ENCODE measurements at regions not wholly inside any gene's neighbourhood (a gene's known extent, or its start where the extent isn't known, plus 50 kb on each side); places are given as distances from the start of the nearest gene placed in this dataset.

- no peak overlapping the region for H3K23ac ChIP-seq (ENCODE audit: low read depth, low read length, poor library complexity)
- H2BK12ac ChIP-seq (ENCODE audit: low read length): no peak overlapping the region
- WGBS, 2 donors (ENCODE audit: extremely low coverage in 2 of 2, insufficient read length in 2 of 2, insufficient replicate concordance in 1 of 2): no CpG with 5 or more reads among the region's 11 CpGs
- no peak for DNase-seq (ENCODE audit: low spot score)
- no peak overlapping the region for H3K27ac ChIP-seq (replicated peaks; ENCODE audit: low read length)
- no peaks in the 10 kb centered on the region for H3K79me1 ChIP-seq (ENCODE audit: low read depth, low read length)
- H3K9ac ChIP-seq (ENCODE audit: low read depth, low read length, poor library complexity): no peak overlapping the region
- no peak overlapping the region for H3K4me2 ChIP-seq (ENCODE audit: insufficient read depth, low read length, poor library complexity, severe bottlenecking)
- H2AFZ ChIP-seq (ENCODE audit: low read length): no peak overlapping the region
- H2BK15ac ChIP-seq (ENCODE audit: low read length): no peak overlapping the region
- peak overlapping the region; percentile 11 for H3K18ac ChIP-seq (ENCODE audit: low read length)
- H2AK5ac ChIP-seq (ENCODE audit: low read depth, low read length): peak overlapping the region; percentile 30
- no peak overlapping the region for H3K4me3 ChIP-seq (ENCODE audit: low read length in 2 of 2)
- H4K91ac ChIP-seq (ENCODE audit: low read depth, low read length, poor library complexity): no peak overlapping the region
- no peak overlapping the region for H3K4ac ChIP-seq (ENCODE audit: low read length)
- no peaks in the 10 kb centered on the region for H3K9me3 ChIP-seq (replicated peaks in 1 of 2; ENCODE audit: control insufficient read depth in 2 of 2, insufficient read depth in 1 of 2, low read depth in 1 of 2, low read length in 2 of 2)
- no peak overlapping the region for H2BK5ac ChIP-seq (ENCODE audit: low read length)
- H3K4me1 ChIP-seq (ENCODE audit: control insufficient read depth in 2 of 2, insufficient read depth in 1 of 2, low read depth in 1 of 2, low read length in 2 of 2): peaks cover 0 to 11% of the 10 kb centered on the region in 2 donors
- no peak overlapping the region for H3K14ac ChIP-seq (ENCODE audit: low read length)
- H2BK120ac ChIP-seq (ENCODE audit: low read depth, low read length): no peak overlapping the region
- peaks cover 0 to 4% (median 0%) of the 10 kb centered on the region in 3 experiments for H3K27me3 ChIP-seq (ENCODE audit: control insufficient read depth in 3 of 3, insufficient read depth in 3 of 3, low read depth in 1 of 3, low read length in 3 of 3)
- H3K36me3 ChIP-seq (replicated peaks in 1 of 2; ENCODE audit: control insufficient read depth in 2 of 2, insufficient read depth in 2 of 2, low read length in 2 of 2): no peaks in the 10 kb centered on the region
- no peak overlapping the region for H4K8ac ChIP-seq (ENCODE audit: low read depth, low read length)
Measured at GRCh38 chr3:10570196-10570946, 65.0 kb upstream of the ATP2B2 start.

- Histone ChIP-seq H2AFZ (ENCODE audit: low read length) (no peak overlapping the region), H3K4me2 (ENCODE audit: insufficient read depth, low read length, poor library complexity, severe bottlenecking) (no peak overlapping the region), H3K79me1 (ENCODE audit: low read depth, low read length) (no peaks in the 10 kb centered on the region), H3K36me3 (replicated peaks in 1 of 2; ENCODE audit: control insufficient read depth in 2 of 2, insufficient read depth in 2 of 2, low read length in 2 of 2) (no peaks in the 10 kb centered on the region), H3K9ac (ENCODE audit: low read depth, low read length, poor library complexity) (no peak overlapping the region), H3K9me3 (replicated peaks in 1 of 2; ENCODE audit: control insufficient read depth in 2 of 2, insufficient read depth in 1 of 2, low read depth in 1 of 2, low read length in 2 of 2) (no peaks in the 10 kb centered on the region), H2BK12ac (ENCODE audit: low read length) (no peak overlapping the region), H2AK5ac (ENCODE audit: low read depth, low read length) (no peak overlapping the region), H2BK120ac (ENCODE audit: low read depth, low read length) (no peak overlapping the region), H3K4ac (ENCODE audit: low read length) (no peak overlapping the region), H4K91ac (ENCODE audit: low read depth, low read length, poor library complexity) (no peak overlapping the region), H3K18ac (ENCODE audit: low read length) (no peak overlapping the region), H3K4me1 (ENCODE audit: control insufficient read depth in 2 of 2, insufficient read depth in 1 of 2, low read depth in 1 of 2, low read length in 2 of 2) (peaks cover 0 to 11% of the 10 kb centered on the region in 2 donors), H3K4me3 (ENCODE audit: low read length in 2 of 2) (no peak overlapping the region), H2BK15ac (ENCODE audit: low read length) (no peak overlapping the region), H3K27ac (replicated peaks; ENCODE audit: low read length) (no peak overlapping the region), H3K23ac (ENCODE audit: low read depth, low read length, poor library complexity) (no peak overlapping the region), H4K8ac (ENCODE audit: low read depth, low read length) (no peak overlapping the region), H3K27me3 (ENCODE audit: control insufficient read depth in 3 of 3, insufficient read depth in 3 of 3, low read depth in 1 of 3, low read length in 3 of 3) (peaks cover 0 to 4% (median 0%) of the 10 kb centered on the region in 3 experiments), H3K14ac (ENCODE audit: low read length) (no peak overlapping the region), H2BK5ac (ENCODE audit: low read length) (no peak overlapping the region)
- no CpG with 5 or more reads among the region's 6 CpGs for WGBS, 2 donors (ENCODE audit: extremely low coverage in 2 of 2, insufficient read length in 2 of 2, insufficient replicate concordance in 1 of 2)
- DNase-seq (ENCODE audit: low spot score): no peak
Measured at GRCh38 chr3:10574101-10574620, 68.8 kb upstream of the ATP2B2 start.

GRCh38 chr3:10575601-10576160 is 70.3 kb upstream of the ATP2B2 start:
- Histone ChIP-seq H3K9ac (ENCODE audit: low read depth, low read length, poor library complexity) (no peak overlapping the region), H3K79me1 (ENCODE audit: low read depth, low read length) (no peaks in the 10 kb centered on the region), H3K36me3 (replicated peaks in 1 of 2; ENCODE audit: control insufficient read depth in 2 of 2, insufficient read depth in 2 of 2, low read length in 2 of 2) (no peaks in the 10 kb centered on the region), H2AFZ (ENCODE audit: low read length) (no peak overlapping the region), H3K4me2 (ENCODE audit: insufficient read depth, low read length, poor library complexity, severe bottlenecking) (no peak overlapping the region), H3K4ac (ENCODE audit: low read length) (no peak overlapping the region), H2BK5ac (ENCODE audit: low read length) (no peak overlapping the region), H3K14ac (ENCODE audit: low read length) (peak overlapping the region; percentile 41), H3K27me3 (ENCODE audit: control insufficient read depth in 3 of 3, insufficient read depth in 3 of 3, low read depth in 1 of 3, low read length in 3 of 3) (no peaks in the 10 kb centered on the region), H3K18ac (ENCODE audit: low read length) (peak overlapping the region; percentile 84), H3K27ac (replicated peaks; ENCODE audit: low read length) (no peak overlapping the region), H4K8ac (ENCODE audit: low read depth, low read length) (no peak overlapping the region), H3K9me3 (replicated peaks in 1 of 2; ENCODE audit: control insufficient read depth in 2 of 2, insufficient read depth in 1 of 2, low read depth in 1 of 2, low read length in 2 of 2) (no peaks in the 10 kb centered on the region), H2BK120ac (ENCODE audit: low read depth, low read length) (no peak overlapping the region), H3K23ac (ENCODE audit: low read depth, low read length, poor library complexity) (peak overlapping the region; percentile 68), H2AK5ac (ENCODE audit: low read depth, low read length) (peak overlapping the region; percentile 8), H3K4me3 (ENCODE audit: low read length in 2 of 2) (no peak overlapping the region), H3K4me1 (ENCODE audit: control insufficient read depth in 2 of 2, insufficient read depth in 1 of 2, low read depth in 1 of 2, low read length in 2 of 2) (peaks cover 0 to 8% of the 10 kb centered on the region in 2 donors), H4K91ac (ENCODE audit: low read depth, low read length, poor library complexity) (peak overlapping the region; percentile 77), H2BK12ac (ENCODE audit: low read length) (peak overlapping the region; percentile 80), H2BK15ac (ENCODE audit: low read length) (no peak overlapping the region)
- DNase-seq (ENCODE audit: low spot score): no peak
- WGBS, 2 donors (ENCODE audit: extremely low coverage in 2 of 2, insufficient read length in 2 of 2, insufficient replicate concordance in 1 of 2): no CpG with 5 or more reads among the region's 5 CpGs

- Histone ChIP-seq H3K4me2 (ENCODE audit: insufficient read depth, low read length, poor library complexity, severe bottlenecking) (no peak overlapping the region), H3K23ac (ENCODE audit: low read depth, low read length, poor library complexity) (no peak overlapping the region), H2BK120ac (ENCODE audit: low read depth, low read length) (no peak overlapping the region), H3K36me3 (replicated peaks in 1 of 2; ENCODE audit: control insufficient read depth in 2 of 2, insufficient read depth in 2 of 2, low read length in 2 of 2) (no peaks in the 10 kb centered on the region), H3K4me1 (ENCODE audit: control insufficient read depth in 2 of 2, insufficient read depth in 1 of 2, low read depth in 1 of 2, low read length in 2 of 2) (peaks cover 0 to 9% of the 10 kb centered on the region in 2 donors), H3K4me3 (ENCODE audit: low read length in 2 of 2) (no peak overlapping the region), H3K27me3 (ENCODE audit: control insufficient read depth in 3 of 3, insufficient read depth in 3 of 3, low read depth in 1 of 3, low read length in 3 of 3) (peaks cover 0 to 7% (median 0%) of the 10 kb centered on the region in 3 experiments), H2BK5ac (ENCODE audit: low read length) (no peak overlapping the region), H2BK12ac (ENCODE audit: low read length) (no peak overlapping the region), H3K27ac (replicated peaks; ENCODE audit: low read length) (no peak overlapping the region), H4K91ac (ENCODE audit: low read depth, low read length, poor library complexity) (no peak overlapping the region), H2BK15ac (ENCODE audit: low read length) (no peak overlapping the region), H3K14ac (ENCODE audit: low read length) (no peak overlapping the region), H4K8ac (ENCODE audit: low read depth, low read length) (no peak overlapping the region), H3K79me1 (ENCODE audit: low read depth, low read length) (no peaks in the 10 kb centered on the region), H3K18ac (ENCODE audit: low read length) (no peak overlapping the region), H3K4ac (ENCODE audit: low read length) (no peak overlapping the region), H2AFZ (ENCODE audit: low read length) (no peak overlapping the region), H3K9ac (ENCODE audit: low read depth, low read length, poor library complexity) (no peak overlapping the region), H2AK5ac (ENCODE audit: low read depth, low read length) (peak overlapping the region; percentile 42), H3K9me3 (replicated peaks in 1 of 2; ENCODE audit: control insufficient read depth in 2 of 2, insufficient read depth in 1 of 2, low read depth in 1 of 2, low read length in 2 of 2) (no peaks in the 10 kb centered on the region)
- no peak for DNase-seq (ENCODE audit: low spot score)
- no CpG with 5 or more reads among the region's 7 CpGs for WGBS, 2 donors (ENCODE audit: extremely low coverage in 2 of 2, insufficient read length in 2 of 2, insufficient replicate concordance in 1 of 2)
Measured at GRCh38 chr3:10577486-10577885, 72.1 kb upstream of the ATP2B2 start.
